Panc1 (cell line): ENCODE measurements at regions not wholly inside any gene's neighbourhood (a gene's known extent, or its start where the extent isn't known, plus 50 kb on each side); places are given as distances from the start of the nearest gene placed in this dataset.

Source experiments
- ATAC-seq: fragments of 200-7000 bp; cut with Tn5 transposase; 2 replicates; pipeline ENCODE4 v1.9.1; 2020; ENCODE audit warnings: mild to moderate bottlenecking, moderate library complexity
- BruUV-seq: library from RNA; stranded (reverse); fragments of 400-500 nt; replicated peaks from 2 replicates; lab custom pipeline; 2021; lab: Mats Ljungman, UMichigan
- CTCF ChIA-PET: fragments of 300-600 bp; sonication (Branson Sonifier 250); formaldehyde crosslinking; loops from one replicate; lab custom pipeline; 2022; ENCODE audit warnings: antibody characterized with exemption; lab: Charles Lee
- POLR2A ChIA-PET: fragments of 300-600 bp; sonication (Branson Sonifier 250); formaldehyde crosslinking; loops from one replicate; lab custom pipeline; 2022; ENCODE audit warnings: antibody characterized with exemption; lab: Charles Lee
- DNase-seq: peaks from one replicate; pipeline ENCODE4 v3.0.0-alpha.2; 2010; ENCODE audit warnings: low read depth, low spot score
- H3K27ac ChIP-seq: 2 replicates; pipeline ENCODE4 v1.5.1; 2011; ENCODE audit warnings: mild to moderate bottlenecking, low read length, inconsistent platforms
- H3K27me3 ChIP-seq: fragments of 200-500 bp; sonication (Bioruptor generic); 2 replicates; pipeline ENCODE4 v1.6.0; 2014; ENCODE audit warnings: low read length, inconsistent platforms; ENCODE audit not compliant: control insufficient read depth, insufficient read depth
- H3K36me3 ChIP-seq: fragments of 200-500 bp; sonication (Bioruptor generic); 2 replicates; pipeline ENCODE4 v1.5.1; 2014; ENCODE audit warnings: inconsistent platforms, mild to moderate bottlenecking, low read length, moderate library complexity; ENCODE audit not compliant: control insufficient read depth, insufficient read depth
- H3K4me1 ChIP-seq: 2 replicates; pipeline ENCODE4 v1.5.1; 2011; ENCODE audit warnings: inconsistent platforms, mild to moderate bottlenecking, low read length, moderate library complexity; ENCODE audit not compliant: control insufficient read depth, insufficient read depth
- H3K4me3 ChIP-seq, 2 experiments: 2 replicates each; pipeline ENCODE4 v1.5.1; 2011 to 2012; ENCODE audit warnings: low read depth in 2 of 2, low read length in 2 of 2, mild to moderate bottlenecking in 2 of 2, inconsistent platforms in 1 of 2, moderate library complexity in 1 of 2
- H3K9me3 ChIP-seq: fragments of 200-500 bp; sonication (Bioruptor generic); 2 replicates; pipeline ENCODE4 v1.5.1; 2014; ENCODE audit warnings: low read depth, mild to moderate bottlenecking, inconsistent platforms, low read length, moderate library complexity; ENCODE audit not compliant: control insufficient read depth, insufficient read depth
- POLR2AphosphoS5 ChIP-seq: IDR thresholded peaks from 2 replicates; pipeline ENCODE4 v1.6.1; 2012; ENCODE audit warnings: mild to moderate bottlenecking, low read depth, low read length, moderate library complexity
- SIN3A ChIP-seq: IDR thresholded peaks from 2 replicates; pipeline ENCODE4 v1.6.1; 2012; ENCODE audit warnings: low read depth, mild to moderate bottlenecking, low read length, moderate library complexity, borderline replicate concordance; ENCODE audit not compliant: insufficient read depth
- TCF7L2 ChIP-seq: IDR thresholded peaks from 2 replicates; pipeline ENCODE4 v1.6.1; 2011; ENCODE audit warnings: mild to moderate bottlenecking, low read depth, low read length, inconsistent platforms
- in situ Hi-C: cut with HindIII; loops from 2 replicates; pipeline ENCODE4 v1.10.0; 2016; ENCODE audit warnings: low sequenced_read_pairs, low pct_unique_long_range_greater_than_20kb
- intact Hi-C: fragments of 100-400 bp; cut with micrococcal nuclease; formaldehyde crosslinking; loops from one replicate; pipeline ENCODE4 v1.10.0; 2022; ENCODE audit not compliant: unreplicated experiment
- TF ChIP-seq, protein P1 (sequence below): fragments of 450-650 bp; IDR thresholded peaks from 2 replicates; pipeline ENCODE4 v1.5.1; 2017; ENCODE audit warnings: mild to moderate bottlenecking
- TF ChIP-seq, protein P2 (sequence below), 2 experiments: IDR thresholded peaks; 2 replicates each; pipeline ENCODE4 v1.6.1; 2011 to 2012; ENCODE audit warnings: low read depth in 2 of 2, control low read depth in 1 of 2, low read length in 1 of 2, mild to moderate bottlenecking in 1 of 2, moderate library complexity in 1 of 2; ENCODE audit not compliant: insufficient read depth in 1 of 2

DNA sequence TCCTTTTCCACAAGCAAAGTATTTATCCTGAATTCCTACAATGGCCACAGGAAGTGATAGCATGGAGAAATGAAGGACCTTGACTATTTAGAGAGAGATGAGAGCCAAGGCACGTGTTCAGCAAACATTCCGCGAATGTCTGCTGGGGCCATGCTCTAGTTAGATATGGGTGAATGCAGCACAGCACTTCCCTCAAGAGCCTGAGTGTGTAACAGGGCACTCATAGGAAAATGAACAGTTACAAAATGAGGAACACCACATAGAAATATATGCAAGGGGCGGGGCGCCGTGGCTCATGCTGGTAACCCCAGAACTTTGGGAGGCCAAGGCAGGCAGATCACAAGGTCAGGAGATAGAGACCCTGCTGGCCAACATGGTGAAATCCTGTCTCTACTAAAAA is 406.9 kb downstream of the NR2F2 start:
- Histone ChIP-seq H3K27ac (no peak overlapping the region), H3K36me3 (no peaks in the 10 kb centered on the region), H3K4me3 (no peak overlapping the region), H3K4me1 (no peaks in the 10 kb centered on the region), H3K9me3 (no peaks in the 10 kb centered on the region; the same call in 1 of the 2 replicates), H3K27me3 (no peaks in the 10 kb centered on the region)
- ChIA-PET POLR2A (no interaction called here), CTCF (no interaction called here)
- BruUV-seq = no TSS peak
- TF ChIP-seq, protein P1, sequence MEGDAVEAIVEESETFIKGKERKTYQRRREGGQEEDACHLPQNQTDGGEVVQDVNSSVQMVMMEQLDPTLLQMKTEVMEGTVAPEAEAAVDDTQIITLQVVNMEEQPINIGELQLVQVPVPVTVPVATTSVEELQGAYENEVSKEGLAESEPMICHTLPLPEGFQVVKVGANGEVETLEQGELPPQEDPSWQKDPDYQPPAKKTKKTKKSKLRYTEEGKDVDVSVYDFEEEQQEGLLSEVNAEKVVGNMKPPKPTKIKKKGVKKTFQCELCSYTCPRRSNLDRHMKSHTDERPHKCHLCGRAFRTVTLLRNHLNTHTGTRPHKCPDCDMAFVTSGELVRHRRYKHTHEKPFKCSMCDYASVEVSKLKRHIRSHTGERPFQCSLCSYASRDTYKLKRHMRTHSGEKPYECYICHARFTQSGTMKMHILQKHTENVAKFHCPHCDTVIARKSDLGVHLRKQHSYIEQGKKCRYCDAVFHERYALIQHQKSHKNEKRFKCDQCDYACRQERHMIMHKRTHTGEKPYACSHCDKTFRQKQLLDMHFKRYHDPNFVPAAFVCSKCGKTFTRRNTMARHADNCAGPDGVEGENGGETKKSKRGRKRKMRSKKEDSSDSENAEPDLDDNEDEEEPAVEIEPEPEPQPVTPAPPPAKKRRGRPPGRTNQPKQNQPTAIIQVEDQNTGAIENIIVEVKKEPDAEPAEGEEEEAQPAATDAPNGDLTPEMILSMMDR = no peak
- TF ChIP-seq, protein P2, sequence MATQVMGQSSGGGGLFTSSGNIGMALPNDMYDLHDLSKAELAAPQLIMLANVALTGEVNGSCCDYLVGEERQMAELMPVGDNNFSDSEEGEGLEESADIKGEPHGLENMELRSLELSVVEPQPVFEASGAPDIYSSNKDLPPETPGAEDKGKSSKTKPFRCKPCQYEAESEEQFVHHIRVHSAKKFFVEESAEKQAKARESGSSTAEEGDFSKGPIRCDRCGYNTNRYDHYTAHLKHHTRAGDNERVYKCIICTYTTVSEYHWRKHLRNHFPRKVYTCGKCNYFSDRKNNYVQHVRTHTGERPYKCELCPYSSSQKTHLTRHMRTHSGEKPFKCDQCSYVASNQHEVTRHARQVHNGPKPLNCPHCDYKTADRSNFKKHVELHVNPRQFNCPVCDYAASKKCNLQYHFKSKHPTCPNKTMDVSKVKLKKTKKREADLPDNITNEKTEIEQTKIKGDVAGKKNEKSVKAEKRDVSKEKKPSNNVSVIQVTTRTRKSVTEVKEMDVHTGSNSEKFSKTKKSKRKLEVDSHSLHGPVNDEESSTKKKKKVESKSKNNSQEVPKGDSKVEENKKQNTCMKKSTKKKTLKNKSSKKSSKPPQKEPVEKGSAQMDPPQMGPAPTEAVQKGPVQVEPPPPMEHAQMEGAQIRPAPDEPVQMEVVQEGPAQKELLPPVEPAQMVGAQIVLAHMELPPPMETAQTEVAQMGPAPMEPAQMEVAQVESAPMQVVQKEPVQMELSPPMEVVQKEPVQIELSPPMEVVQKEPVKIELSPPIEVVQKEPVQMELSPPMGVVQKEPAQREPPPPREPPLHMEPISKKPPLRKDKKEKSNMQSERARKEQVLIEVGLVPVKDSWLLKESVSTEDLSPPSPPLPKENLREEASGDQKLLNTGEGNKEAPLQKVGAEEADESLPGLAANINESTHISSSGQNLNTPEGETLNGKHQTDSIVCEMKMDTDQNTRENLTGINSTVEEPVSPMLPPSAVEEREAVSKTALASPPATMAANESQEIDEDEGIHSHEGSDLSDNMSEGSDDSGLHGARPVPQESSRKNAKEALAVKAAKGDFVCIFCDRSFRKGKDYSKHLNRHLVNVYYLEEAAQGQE (IDR thresholded peaks at IDR 0.05; ENCODE audit: insufficient read depth in 1 of 2, low read depth in 2 of 2, low read length in 1 of 2) = no peak
- TF ChIP-seq POLR2AphosphoS5 (no peak), SIN3A (no peak), TCF7L2 (no peak)
- no peak for DNase-seq
- in situ Hi-C loops = no loop called here
- no peak for ATAC-seq
- intact Hi-C loops = no loop called here

DNA sequence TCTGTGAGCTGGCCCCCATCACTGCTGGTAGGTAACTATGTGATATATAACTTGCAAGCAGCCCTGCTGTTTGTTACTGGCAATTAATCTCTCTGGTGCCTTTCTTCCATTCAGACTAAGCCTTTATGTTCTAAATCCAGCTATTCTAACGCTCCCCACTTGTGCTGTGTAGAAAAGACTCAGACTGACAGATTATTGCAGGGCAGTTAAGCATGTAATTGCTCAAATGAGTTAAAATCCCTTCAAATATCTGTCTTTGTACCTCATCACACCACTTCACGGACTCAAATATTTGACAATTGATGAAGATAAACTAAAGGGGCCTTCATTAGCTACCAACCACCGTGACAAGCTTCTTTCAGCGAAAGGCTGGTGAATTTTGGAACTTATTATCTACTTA is 416.2 kb downstream of the NR2F2 start:
- no TSS peak for BruUV-seq
- ChIA-PET POLR2A (no interaction called here), CTCF (no interaction called here)
- Histone ChIP-seq H3K36me3 (no peaks in the 10 kb centered on the region), H3K4me1 (no peaks in the 10 kb centered on the region), H3K4me3 (no peak overlapping the region), H3K27me3 (no peaks in the 10 kb centered on the region), H3K9me3 (no peaks in the 10 kb centered on the region), H3K27ac (no peak overlapping the region)
- in situ Hi-C loops = no loop called here
- ATAC-seq = no peak
- no peak for DNase-seq
- intact Hi-C loops = no loop called here
- TF ChIP-seq, protein P2 (IDR thresholded peaks at IDR 0.05; ENCODE audit: insufficient read depth in 1 of 2, low read depth in 2 of 2, low read length in 1 of 2) = no peak
- no peak for TF ChIP-seq TCF7L2
- TF ChIP-seq, protein P1 = no peak
- no peak for TF ChIP-seq SIN3A
- TF ChIP-seq POLR2AphosphoS5 = no peak
